SK-N-SH (cell line): ENCODE measurements at regions not wholly inside any gene's neighbourhood (a gene's known extent, or its start where the extent isn't known, plus 50 kb on each side); places are given as distances from the start of the nearest gene placed in this dataset.

Source experiments
- CTCF ChIP-seq: fragments of 200-600 bp; sonication (generic); IDR thresholded peaks from 2 replicates; pipeline ENCODE4 v1.6.1; 2017; ENCODE audit warnings: antibody characterized with exemption, mild to moderate bottlenecking, moderate library complexity
- EP300 ChIP-seq, 2 experiments: IDR thresholded peaks; 2 replicates each; pipeline versions ENCODE4 v1.4.0 to v1.6.1; 2012; ENCODE audit warnings: borderline replicate concordance in 1 of 2, low read depth in 1 of 2, low read length in 1 of 2
- GABPA ChIP-seq: IDR thresholded peaks from 2 replicates; pipeline ENCODE4 v1.4.0; 2012; ENCODE audit warnings: low read depth, mild to moderate bottlenecking
- MXI1 ChIP-seq: IDR thresholded peaks from 2 replicates; pipeline ENCODE4 v1.6.1; 2012; ENCODE audit warnings: mild to moderate bottlenecking, low read depth, low read length, improper control_type of control experiment
- POLR2AphosphoS5 ChIP-seq: IDR thresholded peaks from 2 replicates; pipeline ENCODE4 v1.6.1; 2012; ENCODE audit warnings: low read depth, low read length
- RAD21 ChIP-seq: IDR thresholded peaks from 2 replicates; pipeline ENCODE4 v1.6.1; 2012; ENCODE audit warnings: mild to moderate bottlenecking, low read length
- REST ChIP-seq: IDR thresholded peaks from 2 replicates; pipeline ENCODE4 v1.6.1; 2012; ENCODE audit warnings: mild to moderate bottlenecking, low read depth, low read length, moderate library complexity
- SIN3A ChIP-seq: IDR thresholded peaks from 2 replicates; pipeline ENCODE4 v1.6.1; 2012; ENCODE audit warnings: low read depth, mild to moderate bottlenecking, low read length, moderate library complexity, borderline replicate concordance
- TAF1 ChIP-seq: IDR thresholded peaks from 2 replicates; pipeline ENCODE4 v1.6.1; 2012; ENCODE audit warnings: low read depth, mild to moderate bottlenecking, low read length, moderate library complexity, borderline replicate concordance
- TEAD4 ChIP-seq: IDR thresholded peaks from 2 replicates; pipeline ENCODE4 v1.4.0; 2012; ENCODE audit warnings: mild to moderate bottlenecking, borderline replicate concordance; ENCODE audit not compliant: insufficient read depth
- TF ChIP-seq, protein P1 (sequence below): fragments of 150-350 bp; IDR thresholded peaks from 2 replicates; pipeline ENCODE4 v1.6.1; 2016; ENCODE audit warnings: mild to moderate bottlenecking, low read depth, low read length

GRCh38 chr9:79279356-79279755 lies 292.4 kb upstream of the TLE4 start:
- no peak for TF ChIP-seq CTCF
- TF ChIP-seq POLR2AphosphoS5, result no peak
- no peak for TF ChIP-seq GABPA
- TF ChIP-seq SIN3A, result no peak
- no peak for TF ChIP-seq REST
- no peak for TF ChIP-seq RAD21
- TF ChIP-seq TAF1, result no peak
- no peak for TF ChIP-seq MXI1
- TF ChIP-seq EP300 (IDR thresholded peaks at IDR 0.05; ENCODE audit: borderline replicate concordance in 1 of 2, low read depth in 1 of 2, low read length in 1 of 2), result no peak
- TF ChIP-seq, protein P1, sequence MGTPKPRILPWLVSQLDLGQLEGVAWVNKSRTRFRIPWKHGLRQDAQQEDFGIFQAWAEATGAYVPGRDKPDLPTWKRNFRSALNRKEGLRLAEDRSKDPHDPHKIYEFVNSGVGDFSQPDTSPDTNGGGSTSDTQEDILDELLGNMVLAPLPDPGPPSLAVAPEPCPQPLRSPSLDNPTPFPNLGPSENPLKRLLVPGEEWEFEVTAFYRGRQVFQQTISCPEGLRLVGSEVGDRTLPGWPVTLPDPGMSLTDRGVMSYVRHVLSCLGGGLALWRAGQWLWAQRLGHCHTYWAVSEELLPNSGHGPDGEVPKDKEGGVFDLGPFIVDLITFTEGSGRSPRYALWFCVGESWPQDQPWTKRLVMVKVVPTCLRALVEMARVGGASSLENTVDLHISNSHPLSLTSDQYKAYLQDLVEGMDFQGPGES, result no peak
- TF ChIP-seq TEAD4, result no peak
